Astrocyte (in vitro differentiated cells and primary cell): ENCODE measurements at regions not wholly inside any gene's neighbourhood (a gene's known extent, or its start where the extent isn't known, plus 50 kb on each side); places are given as distances from the start of the nearest gene placed in this dataset.

ENCODE experiments used
- DNase-seq: peaks from one replicate; pipeline ENCODE4 v3.0.0-alpha.2; 2010; ENCODE audit warnings: low read depth
- FAIRE-seq: peaks from 2 replicates; lab custom pipeline; 2011; peaks lifted over from hg19 to GRCh38; lab: Jason Lieb, UNC
- H2AFZ ChIP-seq: 2 replicates; pipeline ENCODE4 v1.6.0; 2012; ENCODE audit warnings: low read depth, low read length, inconsistent platforms
- H3K27ac ChIP-seq: 2 replicates; pipeline ENCODE4 v1.5.1; 2011; ENCODE audit warnings: low read depth, low read length, inconsistent platforms
- H3K27me3 ChIP-seq: 2 replicates; pipeline ENCODE4 v1.6.0; 2011; ENCODE audit warnings: low read length, inconsistent platforms; ENCODE audit not compliant: insufficient read depth
- H3K36me3 ChIP-seq: 2 replicates; pipeline ENCODE4 v1.5.1; 2011; ENCODE audit warnings: low read length, inconsistent platforms; ENCODE audit not compliant: insufficient read depth
- H3K4me1 ChIP-seq: 2 replicates; pipeline ENCODE4 v1.5.1; 2011; ENCODE audit warnings: low read length, inconsistent platforms; ENCODE audit not compliant: insufficient read depth
- H3K4me2 ChIP-seq: 2 replicates; pipeline ENCODE4 v1.6.0; 2012; ENCODE audit warnings: low read length, inconsistent platforms
- H3K4me3 ChIP-seq: 2 replicates; pipeline ENCODE4 v1.5.1; 2011; ENCODE audit warnings: low read depth, mild to moderate bottlenecking, low read length, inconsistent platforms; ENCODE audit not compliant: insufficient read depth
- H3K79me2 ChIP-seq: 2 replicates; pipeline ENCODE4 v1.6.0; 2012; ENCODE audit warnings: mild to moderate bottlenecking, low read length, inconsistent platforms; ENCODE audit not compliant: insufficient read depth
- H3K9ac ChIP-seq: 2 replicates; pipeline ENCODE4 v1.6.0; 2012; ENCODE audit warnings: mild to moderate bottlenecking, low read length, inconsistent platforms
- H3K9me3 ChIP-seq: 2 replicates; pipeline ENCODE4 v1.5.1; 2012; ENCODE audit warnings: low read depth, mild to moderate bottlenecking, low read length, inconsistent platforms; ENCODE audit not compliant: insufficient read depth
- H4K20me1 ChIP-seq: 2 replicates; pipeline ENCODE4 v1.6.0; 2012; ENCODE audit warnings: low read length, inconsistent platforms; ENCODE audit not compliant: insufficient read depth
- H3K27ac Mint-ChIP-seq: one replicate; pipeline ENCODE4 v1.8.0; 2021; ENCODE audit warnings: mild to moderate bottlenecking, mixed read lengths; ENCODE audit not compliant: unreplicated experiment
- H3K27me3 Mint-ChIP-seq: one replicate; pipeline ENCODE4 v1.8.0; 2021; ENCODE audit warnings: low read depth, mixed read lengths; ENCODE audit not compliant: unreplicated experiment
- H3K36me3 Mint-ChIP-seq: one replicate; pipeline ENCODE4 v1.8.0; 2021; ENCODE audit warnings: low read depth, mixed read lengths; ENCODE audit not compliant: unreplicated experiment
- H3K4me1 Mint-ChIP-seq: one replicate; pipeline ENCODE4 v1.8.0; 2021; ENCODE audit warnings: low read depth, mixed read lengths; ENCODE audit not compliant: unreplicated experiment
- H3K4me3 Mint-ChIP-seq: one replicate; pipeline ENCODE4 v1.8.0; 2021; ENCODE audit warnings: mild to moderate bottlenecking, moderate library complexity, mixed read lengths; ENCODE audit not compliant: unreplicated experiment
- H3K9me3 Mint-ChIP-seq: one replicate; pipeline ENCODE4 v1.8.0; 2021; ENCODE audit warnings: mild to moderate bottlenecking, mixed read lengths; ENCODE audit not compliant: unreplicated experiment
- CTCF ChIP-seq: IDR thresholded peaks from 2 replicates; pipeline ENCODE4 v1.5.1; 2011; ENCODE audit warnings: low read depth, mild to moderate bottlenecking, inconsistent platforms, low read length, moderate library complexity; ENCODE audit not compliant: insufficient read depth
- EZH2 ChIP-seq: IDR thresholded peaks from 2 replicates; pipeline ENCODE4 v1.6.1; 2012; ENCODE audit warnings: mild to moderate bottlenecking, low read length, inconsistent platforms; ENCODE audit not compliant: insufficient read depth

- Histone ChIP-seq H3K27me3 (no peaks in the 10 kb centered on the region), H3K4me1 (peaks cover 4% of the 10 kb centered on the region), H3K4me3 (no peak overlapping the region), H2AFZ (no peak overlapping the region), H3K9me3 (no peaks in the 10 kb centered on the region), H3K9ac (no peak overlapping the region), H3K4me2 (peak overlapping the region; percentile 32), H3K36me3 (no peaks in the 10 kb centered on the region), H3K79me2 (no peaks in the 10 kb centered on the region), H3K27ac (no peak overlapping the region), H4K20me1 (no peaks in the 10 kb centered on the region)
- Mint-ChIP-seq H3K27me3 (no peaks in the 10 kb centered on the region), H3K9me3 (no peaks in the 10 kb centered on the region), H3K4me3 (no peak overlapping the region), H3K27ac (no peak overlapping the region), H3K4me1 (peaks cover 18% of the 10 kb centered on the region), H3K36me3 (no peaks in the 10 kb centered on the region)
- TF ChIP-seq CTCF (no peak), EZH2 (no peak)
- FAIRE-seq (no peak), DNase-seq (peak; percentile 71)
Measured at GRCh38 chr5:35319333-35320002, 89.2 kb upstream of the PRLR start.

- no peak overlapping the region for H3K9ac ChIP-seq
- H4K20me1 ChIP-seq = no peaks in the 10 kb centered on the region
- DNase-seq (no peak), FAIRE-seq (no peak)
- peaks cover 24% of the 10 kb centered on the region for H3K4me1 Mint-ChIP-seq
- no peak overlapping the region for H3K4me2 ChIP-seq
- no peak for TF ChIP-seq CTCF
- no peak for TF ChIP-seq EZH2
- no peak overlapping the region for H3K27ac ChIP-seq
- H3K9me3 Mint-ChIP-seq = no peaks in the 10 kb centered on the region
- H3K36me3 Mint-ChIP-seq = peaks cover 3% of the 10 kb centered on the region
- H3K4me3 ChIP-seq = no peak overlapping the region
- H3K4me1 ChIP-seq = peaks cover 6% of the 10 kb centered on the region
- no peaks in the 10 kb centered on the region for H3K27me3 Mint-ChIP-seq
- no peak overlapping the region for H3K4me3 Mint-ChIP-seq
- H3K27me3 ChIP-seq = no peaks in the 10 kb centered on the region
- H3K27ac Mint-ChIP-seq = no peak overlapping the region
- no peaks in the 10 kb centered on the region for H3K9me3 ChIP-seq
- H2AFZ ChIP-seq = no peak overlapping the region
- H3K79me2 ChIP-seq = no peaks in the 10 kb centered on the region
- H3K36me3 ChIP-seq = no peaks in the 10 kb centered on the region
Measured at GRCh38 chr5:35317586-35317985, 87.3 kb upstream of the PRLR start.

GRCh38 chr5:35316611-35317274, 86.5 kb upstream of the PRLR start:
- no peak overlapping the region for H3K4me3 ChIP-seq
- H3K4me3 Mint-ChIP-seq = no peak overlapping the region
- peaks cover 3% of the 10 kb centered on the region for H3K36me3 Mint-ChIP-seq
- H2AFZ ChIP-seq = no peak overlapping the region
- no peak overlapping the region for H3K4me2 ChIP-seq
- no peak overlapping the region for H3K27ac Mint-ChIP-seq
- peaks cover 6% of the 10 kb centered on the region for H3K4me1 ChIP-seq
- DNase-seq = peak; percentile 35
- no peak for FAIRE-seq
- peaks cover 24% of the 10 kb centered on the region for H3K4me1 Mint-ChIP-seq
- H4K20me1 ChIP-seq = no peaks in the 10 kb centered on the region
- no peak overlapping the region for H3K27ac ChIP-seq
- no peak overlapping the region for H3K9ac ChIP-seq
- H3K79me2 ChIP-seq = no peaks in the 10 kb centered on the region
- H3K27me3 Mint-ChIP-seq = no peaks in the 10 kb centered on the region
- no peaks in the 10 kb centered on the region for H3K27me3 ChIP-seq
- TF ChIP-seq EZH2 (no peak), CTCF (no peak)
- H3K36me3 ChIP-seq = no peaks in the 10 kb centered on the region
- no peaks in the 10 kb centered on the region for H3K9me3 ChIP-seq
- no peaks in the 10 kb centered on the region for H3K9me3 Mint-ChIP-seq
